ENCODE measurements at regions not wholly inside any gene's neighbourhood (a gene's known extent, or its start where the extent isn't known, plus 50 kb on each side); places are given as distances from the start of the nearest gene placed in this dataset.

- DNase-seq (ENCODE audit: low spot score) = no peak
- Histone ChIP-seq H3K4me3 (no peak overlapping the region), H3K27ac (no peak overlapping the region)
- no peak for TF ChIP-seq CTCF (IDR thresholded peaks at IDR 0.05)
Observed at GRCh38 chr18:28332071-28332470, 155.1 kb upstream of the CDH2 start.

- H3K27ac ChIP-seq = no peak overlapping the region
- H3K4me3 ChIP-seq = no peak overlapping the region
- DNase-seq (ENCODE audit: low spot score) = no peak
- TF ChIP-seq CTCF (IDR thresholded peaks at IDR 0.05) = no peak
Observed at GRCh38 chr18:28331551-28331950, 154.6 kb upstream of the CDH2 start.

DNA sequence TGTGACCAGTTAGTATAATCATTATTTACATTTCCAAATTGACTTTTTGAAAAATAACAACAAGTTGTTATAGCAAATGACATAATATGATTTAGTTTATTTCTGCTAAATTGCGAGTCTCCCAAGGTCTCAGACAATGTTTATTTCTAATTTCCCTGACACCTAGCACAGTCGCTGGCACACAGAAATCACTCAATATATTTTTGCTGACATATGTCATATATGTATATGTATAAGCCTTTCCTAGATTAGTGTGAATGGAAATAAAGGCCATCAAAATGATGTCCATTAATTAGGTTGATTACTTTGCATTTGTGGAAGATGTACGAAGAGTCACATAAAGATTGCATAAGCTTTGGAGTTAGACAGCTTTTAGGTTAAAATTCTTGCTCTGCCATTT lies 136.7 kb upstream of the CDH2 start:
- Histone ChIP-seq H3K27ac (no peak overlapping the region), H3K4me3 (no peak overlapping the region)
- DNase-seq (ENCODE audit: low spot score) = no peak
- no peak for TF ChIP-seq CTCF (IDR thresholded peaks at IDR 0.05)

- DNase-seq (ENCODE audit: low spot score) = no peak
- no peak for TF ChIP-seq CTCF (IDR thresholded peaks at IDR 0.05)
- Histone ChIP-seq H3K4me3 (no peak overlapping the region), H3K27ac (no peak overlapping the region)
Observed at GRCh38 chr18:28288784-28289183, 111.9 kb upstream of the CDH2 start.

- TF ChIP-seq CTCF (IDR thresholded peaks at IDR 0.05) = no peak
- H3K27ac ChIP-seq = no peak overlapping the region
- DNase-seq (ENCODE audit: low spot score) = no peak
- H3K4me3 ChIP-seq = no peak overlapping the region
Observed at GRCh38 chr18:28287146-28287545, 110.2 kb upstream of the CDH2 start.

DNA sequence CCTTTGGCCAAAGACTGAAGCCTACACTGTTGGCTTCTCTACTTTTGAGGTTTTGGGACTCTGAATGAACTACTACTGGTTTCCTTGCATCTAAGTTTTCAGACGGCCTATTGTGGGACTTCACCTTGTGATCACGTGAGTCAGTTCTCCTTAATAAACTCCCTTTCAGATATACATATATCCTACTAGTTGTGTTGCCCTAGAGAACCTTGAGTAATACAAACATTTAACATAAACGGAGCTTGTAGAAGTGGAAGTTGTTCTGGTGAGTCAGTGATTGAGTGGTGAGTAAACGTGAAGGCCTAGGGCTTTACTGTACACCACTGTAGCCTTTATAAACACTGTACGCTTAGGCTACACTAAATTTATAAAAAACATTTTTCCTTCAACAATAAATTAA lies 107.2 kb upstream of the CDH2 start:
- no peak overlapping the region for H3K27ac ChIP-seq
- DNase-seq (ENCODE audit: low spot score) = no peak
- TF ChIP-seq CTCF (IDR thresholded peaks at IDR 0.05) = no peak
- no peak overlapping the region for H3K4me3 ChIP-seq

DNA sequence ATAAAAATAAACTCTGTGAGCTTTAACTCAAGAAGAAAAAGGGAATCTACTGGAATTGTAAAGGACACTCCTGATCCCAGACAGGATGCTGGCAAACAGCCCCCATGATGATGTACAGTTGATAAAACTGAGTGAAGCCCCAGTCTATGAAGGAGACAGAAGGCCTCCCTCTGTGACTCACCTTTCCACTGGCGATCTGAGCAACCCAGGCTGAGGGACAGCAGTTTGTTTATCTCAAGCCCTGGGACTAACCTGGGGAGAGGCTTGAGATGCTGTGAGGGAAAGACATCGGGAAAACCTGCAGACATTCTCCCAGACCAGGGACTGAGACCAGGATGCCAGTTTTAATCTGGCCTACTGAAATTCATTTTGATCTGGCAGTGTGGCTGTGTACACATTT lies 104.5 kb upstream of the CDH2 start:
- no peak for TF ChIP-seq CTCF (IDR thresholded peaks at IDR 0.05)
- H3K4me3 ChIP-seq = no peak overlapping the region
- no peak for DNase-seq (ENCODE audit: low spot score)
- no peak overlapping the region for H3K27ac ChIP-seq
